Dermis blood vessel endothelial cell (primary cell): ENCODE measurements at regions not wholly inside any gene's neighbourhood (a gene's known extent, or its start where the extent isn't known, plus 50 kb on each side); places are given as distances from the start of the nearest gene placed in this dataset.
"Not testable (repeated sequence)": the region's sequence is repeated elsewhere in the genome, so short reads cannot be mapped to it uniquely, and the experiment has no call there.

Experiments
- DNase-seq: peaks from one replicate; pipeline ENCODE4 v3.0.0; 2010

DNA sequence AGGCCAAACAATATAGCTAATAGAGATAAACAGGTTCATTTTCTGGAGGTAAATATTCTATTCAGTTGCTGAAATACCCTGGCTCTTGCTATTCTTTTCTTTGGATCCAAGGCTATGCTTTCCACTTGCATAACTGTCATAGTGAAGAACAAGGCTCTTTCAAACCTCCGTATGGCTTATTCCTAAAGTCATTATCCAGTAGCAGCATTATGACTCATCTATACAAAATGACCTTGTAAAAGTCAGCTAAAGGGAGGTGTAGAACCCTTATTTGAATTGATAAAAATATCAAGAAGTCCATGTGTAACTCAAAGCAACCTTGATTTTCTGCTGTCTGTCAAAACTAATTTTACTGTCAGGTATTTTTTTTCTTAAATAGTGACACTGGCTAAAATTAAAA is 447.8 kb downstream of the PLK2 start:
- DNase-seq: peak; percentile 40

DNA sequence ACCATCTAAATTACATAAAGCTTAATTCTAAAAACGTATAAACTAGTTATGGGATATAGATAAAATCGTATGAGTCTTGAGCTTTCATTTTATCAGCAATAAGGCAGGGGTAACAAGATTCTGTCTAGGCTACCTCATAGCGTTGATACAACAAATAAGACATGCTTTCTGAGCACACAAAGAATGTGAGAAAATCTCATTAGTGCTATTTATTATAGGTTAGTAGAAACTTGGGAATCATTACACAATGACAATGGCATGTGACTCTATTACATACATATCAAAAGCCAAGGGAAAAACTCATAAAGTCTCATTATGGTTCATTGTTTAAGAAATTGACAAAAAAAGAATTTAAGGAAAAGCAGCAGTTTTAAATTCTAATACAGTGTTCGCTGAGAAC is 448.6 kb downstream of the PLK2 start:
- no peak for DNase-seq

DNA sequence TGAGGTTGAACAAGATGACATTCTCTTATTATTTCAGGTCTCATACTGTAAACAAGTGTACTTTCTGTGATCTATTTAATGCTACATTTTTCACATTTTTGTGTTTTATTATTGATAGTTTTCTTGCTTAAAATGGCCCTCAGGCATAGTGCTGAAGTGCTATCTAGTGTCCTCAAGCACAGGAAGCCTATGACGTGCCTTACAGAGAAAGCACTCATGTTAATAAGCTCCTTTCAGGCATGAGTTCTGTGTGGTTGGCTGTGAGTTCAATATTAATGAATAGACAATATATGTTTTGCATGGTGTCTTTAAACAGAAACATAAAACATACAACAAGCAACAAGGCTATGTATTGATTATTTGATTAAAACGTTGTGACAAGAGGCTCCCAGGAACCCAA is 450.1 kb downstream of the PLK2 start:
- DNase-seq: no peak

DNA sequence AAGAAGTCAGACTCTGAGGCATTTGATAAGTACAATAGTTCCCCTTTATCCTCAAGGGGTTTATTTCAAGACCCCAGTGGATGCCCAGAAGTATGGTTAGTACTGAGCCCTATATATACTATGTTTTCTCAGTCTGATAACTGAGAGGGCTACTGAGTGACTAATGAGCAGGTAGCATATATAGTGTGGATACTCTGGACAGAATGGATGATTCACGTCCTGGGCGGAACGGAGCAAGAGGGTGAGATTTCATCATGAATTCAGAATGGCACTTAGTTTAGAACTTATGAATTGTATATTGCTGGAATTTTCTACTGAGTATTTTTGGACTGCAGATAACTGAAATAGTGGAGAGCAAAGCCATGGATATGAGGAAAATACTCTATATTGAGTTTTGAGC is 457.6 kb downstream of the PLK2 start:
- DNase-seq: peak; percentile 61

GRCh38 chr5:57993866-57994265 is 466.0 kb downstream of the PLK2 start:
- no peak for DNase-seq

DNA sequence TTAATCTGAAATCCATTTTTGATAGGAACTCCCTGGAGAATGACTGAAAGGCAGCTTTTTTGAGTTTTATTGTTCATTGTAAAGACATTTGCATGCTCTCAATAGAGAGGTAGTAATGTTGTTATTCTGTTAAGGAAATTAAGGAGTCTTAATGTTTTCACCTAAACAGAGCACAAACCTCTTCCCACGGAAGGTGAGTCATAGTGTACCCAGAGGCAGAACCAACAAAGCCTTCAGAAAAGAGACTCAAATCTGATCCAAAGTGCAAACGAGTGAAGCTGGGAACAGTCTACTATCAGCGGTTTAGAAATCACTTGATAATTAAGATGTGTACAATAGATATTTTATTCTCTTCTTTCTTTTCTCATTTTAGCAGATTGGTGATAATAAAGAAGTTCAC is 470.5 kb downstream of the PLK2 start:
- DNase-seq: peak; percentile 85

DNA sequence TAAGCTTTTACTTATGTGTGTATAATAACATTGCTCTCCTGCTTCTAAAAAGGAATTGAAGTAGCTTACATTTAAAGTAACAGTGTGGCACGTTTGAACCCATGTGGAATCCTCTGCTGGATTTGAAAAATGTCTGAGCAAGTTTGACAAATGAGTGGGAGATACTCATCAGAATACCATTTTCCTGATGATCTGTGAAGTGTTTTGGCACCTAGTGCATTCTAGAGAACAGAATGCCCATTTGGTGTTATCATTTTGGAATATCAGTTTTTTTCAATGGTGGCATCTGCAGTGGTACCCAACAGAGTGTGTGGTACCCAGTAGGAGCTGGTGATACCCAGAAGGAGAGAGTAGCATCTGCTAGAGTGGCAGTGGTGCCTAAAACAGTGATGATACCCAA is 471.1 kb downstream of the PLK2 start:
- DNase-seq: no peak

GRCh38 chr5:57987552-57987951 is 472.3 kb downstream of the PLK2 start:
- no peak for DNase-seq

DNA sequence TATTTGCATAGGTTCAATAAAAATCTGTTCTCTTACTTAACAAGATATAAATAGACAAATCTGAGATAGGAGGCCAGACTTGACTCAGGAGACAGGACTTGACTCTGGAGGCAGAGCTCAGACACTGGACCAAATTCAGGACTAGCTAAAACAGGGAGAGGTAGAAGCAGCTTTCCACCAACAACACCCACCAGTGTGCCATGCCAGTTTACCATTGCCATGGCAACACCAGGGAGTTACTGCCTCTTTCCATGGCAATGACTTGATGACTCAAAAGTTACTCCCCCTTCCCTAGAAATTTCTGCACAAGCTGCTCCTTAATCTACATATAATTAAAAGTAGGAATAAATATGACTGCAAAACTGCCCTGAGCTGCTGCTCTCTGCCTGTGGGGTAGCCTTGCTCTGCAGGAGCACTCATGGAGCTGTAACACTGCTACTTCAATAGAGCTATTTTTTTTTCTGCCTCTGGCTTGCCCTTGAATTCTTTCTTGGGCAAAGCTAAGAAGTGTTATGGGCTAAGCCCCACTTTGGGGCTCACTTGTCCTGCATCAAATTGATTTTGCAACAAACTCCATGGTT is 473.0 kb downstream of the PLK2 start:
- peak; percentile 48 for DNase-seq

DNA sequence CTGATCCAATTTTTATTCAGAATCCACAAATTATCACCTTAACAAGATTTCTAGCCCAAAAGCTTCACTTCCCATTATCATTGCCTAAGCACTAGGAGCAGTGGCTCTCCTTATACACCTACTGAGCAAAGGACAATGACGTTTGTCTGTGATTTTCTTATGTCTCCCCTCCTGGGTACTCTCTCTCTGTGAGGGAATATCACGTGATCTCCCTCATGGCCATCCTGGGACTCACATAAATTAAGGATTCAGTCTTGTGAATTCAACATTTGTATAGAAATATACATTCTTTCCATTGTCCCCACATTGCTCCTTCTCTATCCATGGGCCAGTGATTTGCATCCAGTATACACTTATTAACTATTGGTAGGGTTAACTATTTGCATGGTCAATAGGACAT is 476.5 kb downstream of the PLK2 start:
- DNase-seq: no peak

GRCh38 chr5:57979671-57980070 is 480.2 kb downstream of the PLK2 start:
- no peak for DNase-seq

- peak; percentile 11 for DNase-seq
These were observed 483.4 kb downstream of the PLK2 start for GRCh38 chr5:57976506-57976905.

DNA sequence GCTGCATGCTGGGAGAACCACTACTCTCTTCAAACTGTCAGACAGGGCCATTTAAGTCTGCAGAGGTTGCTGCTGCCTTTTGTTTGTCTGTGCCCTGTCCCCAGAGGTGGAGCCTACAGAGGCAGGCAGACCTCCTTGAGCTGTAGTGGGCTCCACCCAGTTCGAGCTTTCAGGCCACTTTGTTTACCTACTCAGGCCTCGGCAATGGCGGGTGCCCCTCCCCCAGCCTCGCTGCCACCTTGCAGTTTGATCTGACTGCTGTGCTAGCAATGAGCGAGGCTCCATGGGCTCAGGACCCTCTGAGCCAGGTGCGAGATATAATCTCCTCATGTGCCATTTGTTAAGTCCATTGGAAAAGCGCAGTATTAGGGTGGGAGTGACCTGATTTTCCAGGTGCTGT is 487.8 kb downstream of the PLK2 start:
- DNase-seq: not testable (repeated sequence)

DNA sequence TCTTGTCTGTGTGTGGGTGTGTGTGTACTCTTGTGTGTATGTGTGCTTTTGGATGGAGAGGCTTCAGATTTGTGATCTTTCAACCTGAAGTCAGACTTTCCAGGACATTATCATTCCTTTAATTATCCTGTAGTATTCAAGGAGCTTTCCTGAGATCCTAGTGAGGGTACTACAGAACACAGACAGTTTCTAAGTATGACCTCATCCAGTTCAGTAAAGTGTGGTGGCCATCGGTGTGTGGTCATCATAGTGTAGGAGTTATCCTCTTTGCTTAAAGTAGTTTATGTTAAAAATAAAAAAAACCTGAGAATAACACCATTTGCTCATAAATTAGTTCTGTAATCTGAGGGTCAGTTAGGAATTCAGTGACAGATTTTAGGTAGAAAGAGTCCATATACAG is 478.0 kb upstream of the ACTBL2 start:
- DNase-seq: no peak

- peak; percentile 48 for DNase-seq
These were observed 474.0 kb upstream of the ACTBL2 start for GRCh38 chr5:57956636-57957035.

- peak; percentile 51 for DNase-seq
These were observed 472.9 kb upstream of the ACTBL2 start for GRCh38 chr5:57955511-57955910.

DNA sequence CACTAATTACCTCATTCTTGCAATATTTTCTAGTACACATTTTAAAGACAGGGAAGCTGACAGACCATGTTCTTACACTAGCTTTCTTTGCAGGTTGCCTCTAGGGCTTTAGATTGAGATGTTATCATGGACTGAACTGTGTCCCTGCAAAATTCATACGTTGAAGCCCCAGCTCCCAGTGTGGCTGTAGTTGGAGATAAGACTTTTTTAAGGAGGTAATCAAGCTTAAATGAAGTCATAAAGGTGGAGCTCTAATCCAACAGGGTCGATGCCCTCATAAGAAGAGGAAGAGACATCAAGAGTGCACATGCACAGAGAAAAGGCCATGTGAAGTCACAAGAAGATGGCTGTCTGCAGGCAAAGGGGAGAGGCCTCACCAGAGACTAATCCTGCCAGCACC is 471.2 kb upstream of the ACTBL2 start:
- DNase-seq: no peak

GRCh38 chr5:57950616-57951228 is 468.1 kb upstream of the ACTBL2 start:
- no peak for DNase-seq

GRCh38 chr5:57948091-57948490 is 465.5 kb upstream of the ACTBL2 start:
- no peak for DNase-seq

DNA sequence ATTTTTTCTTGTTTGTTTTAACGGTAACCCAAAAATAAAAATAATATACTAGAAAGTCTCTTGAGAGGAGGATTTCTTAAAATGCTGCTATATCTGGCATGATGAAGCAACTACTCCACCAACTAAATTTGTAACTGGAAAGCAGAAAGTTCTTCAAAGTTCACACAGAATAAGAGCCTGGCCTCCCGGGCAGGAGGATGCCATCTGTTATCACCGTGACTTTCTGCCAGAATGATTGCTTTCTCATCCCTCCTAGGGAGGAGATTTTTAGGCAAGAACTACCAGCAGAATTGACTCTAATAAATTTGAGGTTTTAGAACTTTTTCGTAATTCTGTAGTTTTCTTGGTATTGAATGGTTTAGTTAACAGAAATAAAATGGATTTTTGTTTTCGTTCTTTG is 464.6 kb upstream of the ACTBL2 start:
- DNase-seq: no peak

DNA sequence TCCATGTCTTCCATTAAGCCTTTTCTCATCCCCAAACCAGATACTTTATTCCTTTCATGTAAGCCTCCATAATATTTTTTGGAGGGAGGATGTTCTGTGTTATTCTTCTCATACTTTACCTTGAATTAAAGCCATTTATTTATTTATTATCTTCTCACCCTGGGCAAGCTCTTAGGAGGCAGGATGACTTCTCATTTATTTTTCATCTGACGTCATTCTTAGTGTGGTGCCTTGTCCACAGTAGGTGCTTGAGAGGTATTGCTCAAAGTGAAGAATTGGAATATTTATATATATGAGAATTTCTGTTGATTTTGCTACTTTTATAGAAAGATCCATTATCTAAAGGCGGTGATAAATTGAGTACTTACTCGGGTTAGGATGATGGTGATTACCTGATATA is 458.3 kb upstream of the ACTBL2 start:
- no peak for DNase-seq

GRCh38 chr5:57940236-57940635 is 457.6 kb upstream of the ACTBL2 start:
- DNase-seq: no peak

GRCh38 chr5:57939771-57940170 is 457.2 kb upstream of the ACTBL2 start:
- DNase-seq: no peak

GRCh38 chr5:57939335-57939734 is 456.7 kb upstream of the ACTBL2 start:
- DNase-seq: no peak

GRCh38 chr5:57938174-57938557 is 455.6 kb upstream of the ACTBL2 start:
- no peak for DNase-seq
